ENCODE measurements at regions not wholly inside any gene's neighbourhood (a gene's known extent, or its start where the extent isn't known, plus 50 kb on each side); places are given as distances from the start of the nearest gene placed in this dataset.
A peak's percentile ranks its signal among the peaks of the same experiment; 100 is the strongest.
"Not testable (repeated sequence)": the region's sequence is repeated elsewhere in the genome, so short reads cannot be mapped to it uniquely, and the experiment has no call there.

GRCh38 chr3:110974902-110975301, 96.7 kb upstream of the NECTIN3 start:
- no peaks in the 10 kb centered on the region for H3K27me3 ChIP-seq
- H3K36me3 ChIP-seq: no peaks in the 10 kb centered on the region
- H3K4me1 ChIP-seq: no peaks in the 10 kb centered on the region
- TF ChIP-seq CTCF (IDR thresholded peaks at IDR 0.05; ENCODE audit: low read depth, low read length): no peak
- DNase-seq: no peak
- no peak overlapping the region for H3K4me3 ChIP-seq (ENCODE audit: low read depth, low read length)
- H3K9me3 ChIP-seq: no peaks in the 10 kb centered on the region

GRCh38 chr3:110984456-110985250, 87.0 kb upstream of the NECTIN3 start:
- no peak overlapping the region for H3K4me3 ChIP-seq (ENCODE audit: low read depth, low read length)
- H3K27me3 ChIP-seq: no peaks in the 10 kb centered on the region
- H3K36me3 ChIP-seq: no peaks in the 10 kb centered on the region
- TF ChIP-seq CTCF (IDR thresholded peaks at IDR 0.05; ENCODE audit: low read depth, low read length): no peak
- peaks cover 3% of the 10 kb centered on the region; the same call in 1 of the 2 replicates for H3K9me3 ChIP-seq
- H3K4me1 ChIP-seq: no peaks in the 10 kb centered on the region
- DNase-seq: peak; percentile 36

GRCh38 chr3:110989446-110989845, 82.2 kb upstream of the NECTIN3 start:
- DNase-seq: no peak
- Histone ChIP-seq H3K9me3 (peaks cover 3% of the 10 kb centered on the region; the same call in 1 of the 2 replicates), H3K4me3 (ENCODE audit: low read depth, low read length) (no peak overlapping the region), H3K4me1 (no peaks in the 10 kb centered on the region), H3K36me3 (no peaks in the 10 kb centered on the region), H3K27me3 (no peaks in the 10 kb centered on the region)
- TF ChIP-seq CTCF (IDR thresholded peaks at IDR 0.05; ENCODE audit: low read depth, low read length): no peak

GRCh38 chr3:110995461-110996231, 76.0 kb upstream of the NECTIN3 start:
- Histone ChIP-seq H3K9me3 (no peaks in the 10 kb centered on the region), H3K4me3 (ENCODE audit: low read depth, low read length) (no peak overlapping the region), H3K4me1 (no peaks in the 10 kb centered on the region), H3K36me3 (no peaks in the 10 kb centered on the region), H3K27me3 (no peaks in the 10 kb centered on the region)
- no peak for TF ChIP-seq CTCF (IDR thresholded peaks at IDR 0.05; ENCODE audit: low read depth, low read length)
- no peak for DNase-seq

GRCh38 chr3:110998766-110999165, 72.8 kb upstream of the NECTIN3 start:
- not testable (repeated sequence) for H3K36me3 ChIP-seq; H3K9me3 ChIP-seq; H3K4me3 ChIP-seq (ENCODE audit: low read depth, low read length); H3K27me3 ChIP-seq; DNase-seq; H3K4me1 ChIP-seq

GRCh38 chr3:111006485-111006884, 65.1 kb upstream of the NECTIN3 start:
- H3K36me3 ChIP-seq; H3K9me3 ChIP-seq; H3K4me3 ChIP-seq (ENCODE audit: low read depth, low read length); H3K4me1 ChIP-seq; H3K27me3 ChIP-seq: not testable (repeated sequence)
- peak; percentile 23 for TF ChIP-seq CTCF (IDR thresholded peaks at IDR 0.05; ENCODE audit: low read depth, low read length)
- peak; percentile 22 for DNase-seq

All from BE2C (cell line).